GM21576 (cell line): ENCODE measurements at regions not wholly inside any gene's neighbourhood (a gene's known extent, or its start where the extent isn't known, plus 50 kb on each side); places are given as distances from the start of the nearest gene placed in this dataset.

ENCODE experiments used
- ATAC-seq: cut with Tn5 transposase; IDR thresholded peaks from one replicate; pipeline ENCODE4 v1.9.1; 2021; ENCODE audit warnings: mild to moderate bottlenecking, moderate library complexity; ENCODE audit not compliant: unreplicated experiment

- no peak for ATAC-seq
Measured at GRCh38 chr6:6518631-6519427, 69.7 kb upstream of the LY86 start.

DNA sequence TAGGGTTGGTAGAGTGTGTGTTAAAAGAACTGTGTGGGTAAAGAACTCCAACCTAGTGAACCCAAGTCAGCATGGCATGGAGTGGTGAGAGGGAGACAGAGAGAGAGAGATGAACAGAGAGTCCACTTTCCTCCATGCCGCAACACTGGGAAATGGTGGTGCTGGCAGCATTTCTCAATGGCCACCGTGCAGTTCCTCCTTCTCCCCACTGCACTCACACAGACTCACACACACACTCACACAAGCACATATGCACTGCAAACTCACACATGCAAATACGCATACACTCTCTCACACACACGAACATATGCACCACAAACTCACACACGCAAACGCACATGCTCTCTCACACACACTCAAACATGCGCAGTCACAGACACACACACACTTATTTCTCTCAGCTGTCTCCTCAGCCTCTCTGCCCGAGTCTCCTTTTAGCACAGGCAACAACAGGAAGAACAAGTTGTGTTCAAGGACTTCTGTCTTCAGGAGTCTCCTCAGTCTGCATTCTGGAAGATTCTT, 66.5 kb upstream of the LY86 start:
- ATAC-seq: no peak

DNA sequence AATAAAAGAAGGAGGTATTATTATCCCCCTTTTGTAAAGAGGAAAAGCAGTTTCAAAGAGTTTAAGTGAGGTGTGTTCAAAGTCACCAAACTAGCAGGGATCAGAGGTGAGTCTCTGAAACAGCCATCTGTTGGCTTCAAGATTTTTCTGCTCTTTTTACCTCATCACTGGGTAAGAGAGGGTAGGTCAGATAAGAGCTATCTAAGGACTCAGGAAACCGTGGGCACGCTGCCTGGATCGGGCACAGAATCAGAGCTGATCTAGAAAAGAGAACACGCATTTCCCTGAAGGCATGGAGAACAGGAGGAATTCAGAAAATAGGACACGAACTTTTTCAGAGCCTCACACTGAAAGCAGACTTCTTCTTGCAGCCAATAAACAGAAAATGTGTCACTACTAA, 65.8 kb upstream of the LY86 start:
- ATAC-seq: no peak

- ATAC-seq: no peak
Measured at GRCh38 chr6:6524951-6525350, 63.6 kb upstream of the LY86 start.

DNA sequence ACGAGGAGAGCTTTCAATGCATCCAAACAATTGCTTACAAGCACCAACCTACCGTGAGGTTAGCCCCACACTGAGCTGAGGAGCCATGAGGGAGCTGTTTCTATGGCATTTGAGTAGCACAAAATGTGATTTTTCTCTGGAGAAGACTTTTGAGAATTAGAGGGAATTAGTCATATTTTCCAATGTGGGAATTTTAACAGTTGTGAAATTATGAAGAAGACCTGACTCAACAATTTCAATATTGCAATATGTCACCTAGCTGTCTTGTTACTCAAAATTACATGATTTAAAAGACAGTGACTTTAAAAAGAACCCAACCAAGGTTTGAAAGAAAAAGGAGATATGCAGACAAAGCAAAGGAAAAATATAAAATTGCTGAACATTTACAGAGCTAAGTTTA, 62.6 kb upstream of the LY86 start:
- no peak for ATAC-seq

DNA sequence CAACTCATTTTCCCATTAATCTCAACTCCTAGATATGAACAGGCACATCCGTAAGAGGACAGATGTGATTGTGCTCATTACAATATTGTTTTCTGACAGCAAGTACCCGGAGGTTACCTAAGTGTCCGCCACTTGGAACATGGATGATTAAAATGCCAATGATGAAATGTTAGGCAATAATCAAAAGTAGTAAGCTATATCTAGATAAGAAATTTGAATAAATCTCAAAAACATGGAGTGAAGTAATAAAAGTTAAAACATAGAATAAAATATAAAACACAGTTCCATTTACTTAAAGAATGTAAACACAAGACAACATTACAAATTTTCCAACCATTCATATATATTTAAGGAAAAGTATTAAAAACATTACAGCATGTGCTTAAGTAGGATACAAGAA, 59.2 kb upstream of the LY86 start:
- ATAC-seq: no peak

- no peak for ATAC-seq
Measured at GRCh38 chr6:6533176-6533575, 55.3 kb upstream of the LY86 start.

DNA sequence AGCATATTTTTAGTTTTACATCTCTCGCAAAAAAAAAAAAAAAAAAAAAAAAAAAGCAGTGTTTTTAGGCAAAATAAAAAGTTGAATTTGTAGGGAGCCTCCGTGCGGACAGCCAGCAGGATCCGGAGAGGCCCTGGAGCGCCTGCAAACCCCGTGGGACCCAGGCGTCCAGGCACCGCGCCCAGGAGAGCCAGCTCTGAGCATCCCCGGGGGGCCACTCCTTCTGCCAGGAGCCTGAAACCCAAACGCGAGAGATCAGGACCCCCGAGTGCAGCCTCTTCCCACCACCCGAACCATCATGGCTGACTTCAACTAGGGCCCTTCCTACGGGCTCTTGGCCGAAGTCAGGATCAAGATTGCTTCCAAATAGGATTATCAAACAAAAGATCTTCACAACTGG, 54.1 kb upstream of the LY86 start:
- ATAC-seq: no peak

DNA sequence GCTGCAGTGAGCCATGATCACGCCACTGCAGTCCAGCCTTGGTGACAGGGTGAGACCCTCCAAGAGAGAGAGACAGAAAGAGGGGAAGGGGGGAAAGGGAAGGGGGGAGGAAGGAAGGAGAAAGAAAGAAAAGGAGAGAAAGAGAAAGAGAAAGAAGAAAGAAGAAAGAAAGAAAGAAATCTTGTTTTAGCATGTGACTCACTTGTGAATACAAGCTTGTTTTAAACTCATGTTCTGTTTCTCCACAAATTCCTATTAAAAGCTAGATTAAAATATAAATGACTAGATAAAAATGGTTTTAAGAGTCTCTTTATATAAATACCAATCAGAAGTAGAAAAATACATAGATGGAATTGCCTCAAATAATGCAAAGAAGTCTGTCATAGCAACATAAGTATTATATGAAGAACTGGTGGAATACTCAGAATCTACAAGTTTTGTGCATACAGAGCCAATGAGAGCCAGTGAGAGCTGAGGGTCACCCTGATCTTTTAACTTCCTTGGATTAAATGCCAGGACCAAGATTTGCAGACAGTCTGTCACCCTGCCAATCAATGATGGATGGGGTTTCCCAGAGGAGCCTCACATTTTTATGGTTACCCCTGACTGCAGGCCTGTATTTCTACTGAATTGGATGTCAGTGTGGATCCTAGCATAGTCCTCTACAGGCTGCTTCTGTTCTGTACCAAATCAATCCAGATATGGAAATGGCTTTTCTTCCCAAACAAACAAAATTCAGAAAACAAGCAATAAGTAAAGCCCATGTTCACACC, 50.8 kb upstream of the LY86 start:
- no peak for ATAC-seq

DNA sequence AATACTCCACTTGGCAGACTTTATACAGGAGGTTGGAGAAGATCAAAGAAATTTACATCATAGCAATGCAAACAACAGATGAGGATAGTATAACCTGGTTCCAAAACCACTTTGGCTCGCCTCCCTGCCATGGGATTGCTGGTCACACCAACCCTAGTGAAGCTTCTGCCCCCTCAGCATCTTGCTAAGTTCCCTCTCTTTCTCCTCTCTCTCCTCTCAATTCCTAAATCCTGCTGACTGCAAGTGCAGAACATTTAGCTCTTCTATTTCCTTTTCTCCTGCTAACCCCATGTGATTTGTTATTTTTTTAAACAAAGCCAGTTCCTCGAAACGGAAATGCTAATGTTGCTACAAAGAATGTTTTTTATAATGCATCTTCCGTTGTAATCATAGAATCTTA, 50.3 kb upstream of the LY86 start:
- ATAC-seq: no peak
